ENCODE measurements at regions not wholly inside any gene's neighbourhood (a gene's known extent, or its start where the extent isn't known, plus 50 kb on each side); places are given as distances from the start of the nearest gene placed in this dataset.
"Not testable (repeated sequence)": the region's sequence is repeated elsewhere in the genome, so short reads cannot be mapped to it uniquely, and the experiment has no call there.

GRCh38 chr12:33966219-33966618 is 56.1 kb upstream of the ALG10 start:
- intact Hi-C loops (cut with DNase I): not testable (repeated sequence)

GRCh38 chr12:33967760-33968159 is 54.5 kb upstream of the ALG10 start:
- intact Hi-C loops (cut with DNase I): no loop called here

More at GRCh38 chr12:33966219-33966618, 56.1 kb upstream of the ALG10 start:
- DNase-seq (ENCODE audit: low spot score): not testable (repeated sequence)

More at GRCh38 chr12:33967760-33968159, 54.5 kb upstream of the ALG10 start:
- no peak for DNase-seq (ENCODE audit: low spot score)

Data from posterior vena cava (tissue), 2 donors.